Endothelial cell of umbilical vein (primary cell): ENCODE measurements at regions not wholly inside any gene's neighbourhood (a gene's known extent, or its start where the extent isn't known, plus 50 kb on each side); places are given as distances from the start of the nearest gene placed in this dataset.

Source experiments
- BruUV-seq: library from RNA; stranded (reverse); fragments of 400-500 nt; replicated peaks from 2 replicates; lab custom pipeline; 2021; lab: Mats Ljungman, UMichigan
- CTCF ChIA-PET: fragments of 300-600, 350-600 bp; sonication (Branson Sonifier 250); formaldehyde crosslinking; loops from one replicate; lab custom pipeline; 2021; ENCODE audit warnings: antibody characterized with exemption, inconsistent platforms; lab: Charles Lee
- POLR2A ChIA-PET: fragments of 300-600, 350-600 bp; sonication (Branson Sonifier 250); formaldehyde crosslinking; loops from one replicate; lab custom pipeline; 2021; ENCODE audit warnings: antibody characterized with exemption, inconsistent platforms; lab: Charles Lee
- DNase-seq: peaks from one replicate; pipeline ENCODE4 v3.0.0-alpha.2; 2011; ENCODE audit warnings: low read depth, low spot score
- FAIRE-seq: peaks from 2 replicates; lab custom pipeline; 2011; peaks lifted over from hg19 to GRCh38; lab: Jason Lieb, UNC
- H2AFZ ChIP-seq: 2 replicates; pipeline ENCODE4 v1.6.0; 2012; ENCODE audit warnings: low read depth, low read length, control low read depth, inconsistent platforms
- H3K27ac ChIP-seq: 2 replicates; pipeline ENCODE4 v1.5.1; 2011; ENCODE audit warnings: low read depth, mild to moderate bottlenecking, control low read depth, low read length, moderate library complexity; ENCODE audit not compliant: insufficient read depth
- H3K27me3 ChIP-seq, 2 experiments: 2 replicates each; pipeline versions ENCODE4 v1.6.0 to v1.6.1; 2011; ENCODE audit warnings: low read length in 2 of 2, mixed read lengths in 1 of 2; ENCODE audit not compliant: control insufficient read depth in 2 of 2, insufficient read depth in 2 of 2
- H3K36me3 ChIP-seq, 2 experiments: 2 replicates in 1 of 2; 3 replicates in 1 of 2; pipeline ENCODE4 v1.5.1; 2011; ENCODE audit warnings: low read length in 2 of 2, mild to moderate bottlenecking in 1 of 2, moderate library complexity in 1 of 2; ENCODE audit not compliant: control insufficient read depth in 2 of 2, insufficient read depth in 2 of 2; ENCODE audit errors: extremely low read depth in 1 of 2
- H3K4me1 ChIP-seq: 3 replicates; pipeline ENCODE4 v1.5.1; 2011; ENCODE audit warnings: mild to moderate bottlenecking, low read length; ENCODE audit not compliant: control insufficient read depth, insufficient read depth; ENCODE audit errors: extremely low read depth
- H3K4me2 ChIP-seq: 2 replicates; pipeline ENCODE4 v1.6.1; 2011; ENCODE audit warnings: low read length, control low read depth, mixed read lengths; ENCODE audit not compliant: insufficient read depth
- H3K4me3 ChIP-seq, 3 experiments: fragments of 200-600 bp in 1 of 3; sonication (generic), shearing (Covaris generic) in 1 of 3; replicated peaks in 1 of 3; 2 replicates each; pipeline ENCODE4 v1.5.1; 2011 to 2016; ENCODE audit warnings: control low read depth in 3 of 3, low read length in 3 of 3, mild to moderate bottlenecking in 2 of 3, inconsistent platforms in 1 of 3, low read depth in 1 of 3, moderate library complexity in 1 of 3; ENCODE audit not compliant: insufficient read depth in 1 of 3
- H3K79me2 ChIP-seq: 2 replicates; pipeline ENCODE4 v1.6.0; 2012; ENCODE audit warnings: low read length, inconsistent platforms; ENCODE audit not compliant: control insufficient read depth, insufficient read depth
- H3K9ac ChIP-seq: replicated peaks from 2 replicates; pipeline ENCODE3; 2011; ENCODE audit warnings: low read length, control low read depth; ENCODE audit not compliant: insufficient read depth; ENCODE audit errors: extremely low read depth
- H3K9me1 ChIP-seq: replicated peaks from 3 replicates; pipeline ENCODE4 v1.6.0; 2011; ENCODE audit warnings: mild to moderate bottlenecking, low read length; ENCODE audit not compliant: control insufficient read depth, insufficient read depth; ENCODE audit errors: extremely low read depth
- H3K9me3 ChIP-seq: replicated peaks from 2 replicates; pipeline ENCODE4 v1.5.1; 2012; ENCODE audit warnings: low read length, inconsistent platforms; ENCODE audit not compliant: control insufficient read depth, insufficient read depth
- H4K20me1 ChIP-seq: replicated peaks from 2 replicates; pipeline ENCODE3; 2011; ENCODE audit warnings: mild to moderate bottlenecking, low read length; ENCODE audit not compliant: control insufficient read depth, insufficient read depth; ENCODE audit errors: extremely low read depth
- CTCF ChIP-seq, 2 donors: IDR thresholded peaks; 1 replicate in 1 of 2; 2 replicates in 1 of 2; pipeline ENCODE4 v1.5.1; 2011; ENCODE audit warnings: low read length in 2 of 2, mild to moderate bottlenecking in 2 of 2, moderate library complexity in 2 of 2, control low read depth in 1 of 2, inconsistent platforms in 1 of 2, low read depth in 1 of 2; ENCODE audit not compliant: insufficient read depth in 1 of 2; ENCODE audit errors: extremely low read depth in 1 of 2
- EZH2 ChIP-seq: IDR thresholded peaks from 2 replicates; pipeline ENCODE4 v1.6.1; 2012; ENCODE audit warnings: borderline replicate concordance, low read depth, mild to moderate bottlenecking, moderate library complexity, low read length, inconsistent platforms; ENCODE audit not compliant: severe bottlenecking
- FOS ChIP-seq: IDR thresholded peaks from 2 replicates; pipeline ENCODE4 v1.6.1; 2011; ENCODE audit warnings: mild to moderate bottlenecking, low read length, moderate library complexity, borderline replicate concordance; ENCODE audit not compliant: insufficient read depth
- GATA2 ChIP-seq: IDR thresholded peaks from 2 replicates; pipeline ENCODE4 v1.7.0; 2011; ENCODE audit warnings: low read depth, mild to moderate bottlenecking, moderate library complexity, mixed read lengths, low read length; ENCODE audit not compliant: insufficient read length, insufficient read depth
- JUN ChIP-seq: IDR thresholded peaks from 2 replicates; pipeline ENCODE4 v1.6.1; 2011; ENCODE audit warnings: borderline replicate concordance, low read depth; ENCODE audit not compliant: insufficient read length, insufficient read depth
- MAX ChIP-seq: IDR thresholded peaks from 2 replicates; pipeline ENCODE4 v1.6.1; 2011; ENCODE audit not compliant: insufficient read depth, insufficient read length
- MYC ChIP-seq: IDR thresholded peaks from one replicate; pipeline ENCODE4 v1.6.1; 2011; ENCODE audit warnings: mild to moderate bottlenecking, low read depth, low read length
- POLR2A ChIP-seq: IDR thresholded peaks from 2 replicates; pipeline ENCODE4 v1.6.1; 2012; ENCODE audit warnings: low read depth, mild to moderate bottlenecking, control low read depth, low read length
- POLR2AphosphoS5 ChIP-seq: IDR thresholded peaks from 2 replicates; pipeline ENCODE4 v1.6.1; 2012; ENCODE audit warnings: low read depth, mild to moderate bottlenecking, control low read depth, low read length, moderate library complexity; ENCODE audit not compliant: insufficient read depth
- dilution Hi-C: fragments of 300-500 bp; cut with MboI; formaldehyde crosslinking; loops from one replicate; pipeline ENCODE4 v1.15.0; 2019; ENCODE audit warnings: low sequenced_read_pairs; ENCODE audit not compliant: extremely low pct_ligation_motif_present
- intact Hi-C: fragments of 100-400 bp; cut with micrococcal nuclease; formaldehyde crosslinking; loops from one replicate; pipeline ENCODE4 v1.10.0; 2022

- no peak for TF ChIP-seq EZH2
- TF ChIP-seq FOS, result no peak
- TF ChIP-seq GATA2, result no peak
- no peak for TF ChIP-seq MYC
- TF ChIP-seq POLR2A, result no peak
- no peak for TF ChIP-seq CTCF (IDR thresholded peaks at IDR 0.05; ENCODE audit: extremely low read depth in 1 of 2, insufficient read depth in 1 of 2, low read depth in 1 of 2, low read length in 2 of 2)
- TF ChIP-seq JUN, result no peak
- TF ChIP-seq POLR2AphosphoS5, result no peak
- TF ChIP-seq MAX, result no peak
- peaks cover 2% of the 10 kb centered on the region for H3K9me3 ChIP-seq
Observed at GRCh38 chr16:62974424-62974823, 938.2 kb upstream of the CDH8 start.

More at GRCh38 chr16:62974424-62974823, 938.2 kb upstream of the CDH8 start:
- Histone ChIP-seq H3K79me2 (no peaks in the 10 kb centered on the region), H3K27me3 (no peaks in the 10 kb centered on the region), H3K9me1 (no peaks in the 10 kb centered on the region), H2AFZ (no peak overlapping the region), H4K20me1 (no peaks in the 10 kb centered on the region), H3K4me1 (no peaks in the 10 kb centered on the region), H3K9ac (no peak overlapping the region), H3K4me2 (no peak overlapping the region), H3K36me3 (no peaks in the 10 kb centered on the region), H3K4me3 (no peak overlapping the region), H3K27ac (no peak overlapping the region)
- dilution Hi-C loops (no loop called here), intact Hi-C loops (no loop called here)
- ChIA-PET CTCF (interaction anchor here (1.1 kb wide), 1 partner anchor 13 kb away, joined by 3 read pairs; no protein-coding TSS in a partner anchor), POLR2A (no interaction called here)
- FAIRE-seq, result no peak
- no peak for DNase-seq
- BruUV-seq, result no TSS peak
